ENCODE measurements at regions not wholly inside any gene's neighbourhood (a gene's known extent, or its start where the extent isn't known, plus 50 kb on each side); places are given as distances from the start of the nearest gene placed in this dataset.

- TF ChIP-seq ZNF532 (CRISPR knock-in tag; IDR thresholded peaks at IDR 0.05; ENCODE audit: borderline replicate concordance), result no peak
- TF ChIP-seq NR1H2 (CRISPR knock-in tag; IDR thresholded peaks at IDR 0.05), result no peak
- TF ChIP-seq, protein P1, sequence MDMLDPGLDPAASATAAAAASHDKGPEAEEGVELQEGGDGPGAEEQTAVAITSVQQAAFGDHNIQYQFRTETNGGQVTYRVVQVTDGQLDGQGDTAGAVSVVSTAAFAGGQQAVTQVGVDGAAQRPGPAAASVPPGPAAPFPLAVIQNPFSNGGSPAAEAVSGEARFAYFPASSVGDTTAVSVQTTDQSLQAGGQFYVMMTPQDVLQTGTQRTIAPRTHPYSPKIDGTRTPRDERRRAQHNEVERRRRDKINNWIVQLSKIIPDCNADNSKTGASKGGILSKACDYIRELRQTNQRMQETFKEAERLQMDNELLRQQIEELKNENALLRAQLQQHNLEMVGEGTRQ (CRISPR knock-in tag; IDR thresholded peaks at IDR 0.05), result no peak
- no peak for TF ChIP-seq ZNF263 (CRISPR knock-in tag; IDR thresholded peaks at IDR 0.05; ENCODE audit: low read depth)
- no peak for TF ChIP-seq RORB (CRISPR knock-in tag; IDR thresholded peaks at IDR 0.05)
- TF ChIP-seq, protein P2, sequence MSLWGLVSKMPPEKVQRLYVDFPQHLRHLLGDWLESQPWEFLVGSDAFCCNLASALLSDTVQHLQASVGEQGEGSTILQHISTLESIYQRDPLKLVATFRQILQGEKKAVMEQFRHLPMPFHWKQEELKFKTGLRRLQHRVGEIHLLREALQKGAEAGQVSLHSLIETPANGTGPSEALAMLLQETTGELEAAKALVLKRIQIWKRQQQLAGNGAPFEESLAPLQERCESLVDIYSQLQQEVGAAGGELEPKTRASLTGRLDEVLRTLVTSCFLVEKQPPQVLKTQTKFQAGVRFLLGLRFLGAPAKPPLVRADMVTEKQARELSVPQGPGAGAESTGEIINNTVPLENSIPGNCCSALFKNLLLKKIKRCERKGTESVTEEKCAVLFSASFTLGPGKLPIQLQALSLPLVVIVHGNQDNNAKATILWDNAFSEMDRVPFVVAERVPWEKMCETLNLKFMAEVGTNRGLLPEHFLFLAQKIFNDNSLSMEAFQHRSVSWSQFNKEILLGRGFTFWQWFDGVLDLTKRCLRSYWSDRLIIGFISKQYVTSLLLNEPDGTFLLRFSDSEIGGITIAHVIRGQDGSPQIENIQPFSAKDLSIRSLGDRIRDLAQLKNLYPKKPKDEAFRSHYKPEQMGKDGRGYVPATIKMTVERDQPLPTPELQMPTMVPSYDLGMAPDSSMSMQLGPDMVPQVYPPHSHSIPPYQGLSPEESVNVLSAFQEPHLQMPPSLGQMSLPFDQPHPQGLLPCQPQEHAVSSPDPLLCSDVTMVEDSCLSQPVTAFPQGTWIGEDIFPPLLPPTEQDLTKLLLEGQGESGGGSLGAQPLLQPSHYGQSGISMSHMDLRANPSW (CRISPR knock-in tag; conservative IDR thresholded peaks at IDR 0.05; ENCODE audit: low read depth), result no peak
- TF ChIP-seq ZNF512 (CRISPR knock-in tag; IDR thresholded peaks at IDR 0.05; ENCODE audit: borderline replicate concordance), result no peak
- TF ChIP-seq SP1 (CRISPR knock-in tag; conservative IDR thresholded peaks at IDR 0.05), result no peak
- no peak for TF ChIP-seq GRHL2 (CRISPR knock-in tag; IDR thresholded peaks at IDR 0.05; ENCODE audit: insufficient replicate concordance, severe bottlenecking)
Observed at GRCh38 chr10:55410415-55410885, 609.4 kb upstream of the PCDH15 start (continued).

GRCh38 chr10:55404094-55404493 is 603.1 kb upstream of the PCDH15 start:
- POLR2A ChIA-PET, result no interaction called here
- H3K9me3 Mint-ChIP-seq, result no peaks in the 10 kb centered on the region
- ATAC-seq (no peak), DNase-seq (ENCODE audit: low spot score) (no peak)
- no peaks in the 10 kb centered on the region for H3K27me3 Mint-ChIP-seq (ENCODE audit: low read depth)
- no peak overlapping the region for H3K4me3 Mint-ChIP-seq
- H3K4me1 Mint-ChIP-seq, result peaks cover 10% of the 10 kb centered on the region
- no peak overlapping the region for H3K27ac Mint-ChIP-seq
- H3K36me3 Mint-ChIP-seq, result no peaks in the 10 kb centered on the region
- CTCF ChIA-PET, result no interaction called here
- TF ChIP-seq, protein P3, sequence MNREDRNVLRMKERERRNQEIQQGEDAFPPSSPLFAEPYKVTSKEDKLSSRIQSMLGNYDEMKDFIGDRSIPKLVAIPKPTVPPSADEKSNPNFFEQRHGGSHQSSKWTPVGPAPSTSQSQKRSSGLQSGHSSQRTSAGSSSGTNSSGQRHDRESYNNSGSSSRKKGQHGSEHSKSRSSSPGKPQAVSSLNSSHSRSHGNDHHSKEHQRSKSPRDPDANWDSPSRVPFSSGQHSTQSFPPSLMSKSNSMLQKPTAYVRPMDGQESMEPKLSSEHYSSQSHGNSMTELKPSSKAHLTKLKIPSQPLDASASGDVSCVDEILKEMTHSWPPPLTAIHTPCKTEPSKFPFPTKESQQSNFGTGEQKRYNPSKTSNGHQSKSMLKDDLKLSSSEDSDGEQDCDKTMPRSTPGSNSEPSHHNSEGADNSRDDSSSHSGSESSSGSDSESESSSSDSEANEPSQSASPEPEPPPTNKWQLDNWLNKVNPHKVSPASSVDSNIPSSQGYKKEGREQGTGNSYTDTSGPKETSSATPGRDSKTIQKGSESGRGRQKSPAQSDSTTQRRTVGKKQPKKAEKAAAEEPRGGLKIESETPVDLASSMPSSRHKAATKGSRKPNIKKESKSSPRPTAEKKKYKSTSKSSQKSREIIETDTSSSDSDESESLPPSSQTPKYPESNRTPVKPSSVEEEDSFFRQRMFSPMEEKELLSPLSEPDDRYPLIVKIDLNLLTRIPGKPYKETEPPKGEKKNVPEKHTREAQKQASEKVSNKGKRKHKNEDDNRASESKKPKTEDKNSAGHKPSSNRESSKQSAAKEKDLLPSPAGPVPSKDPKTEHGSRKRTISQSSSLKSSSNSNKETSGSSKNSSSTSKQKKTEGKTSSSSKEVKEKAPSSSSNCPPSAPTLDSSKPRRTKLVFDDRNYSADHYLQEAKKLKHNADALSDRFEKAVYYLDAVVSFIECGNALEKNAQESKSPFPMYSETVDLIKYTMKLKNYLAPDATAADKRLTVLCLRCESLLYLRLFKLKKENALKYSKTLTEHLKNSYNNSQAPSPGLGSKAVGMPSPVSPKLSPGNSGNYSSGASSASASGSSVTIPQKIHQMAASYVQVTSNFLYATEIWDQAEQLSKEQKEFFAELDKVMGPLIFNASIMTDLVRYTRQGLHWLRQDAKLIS (CRISPR knock-in tag; IDR thresholded peaks at IDR 0.05; ENCODE audit: borderline replicate concordance), result no peak
- TF ChIP-seq, protein P4, sequence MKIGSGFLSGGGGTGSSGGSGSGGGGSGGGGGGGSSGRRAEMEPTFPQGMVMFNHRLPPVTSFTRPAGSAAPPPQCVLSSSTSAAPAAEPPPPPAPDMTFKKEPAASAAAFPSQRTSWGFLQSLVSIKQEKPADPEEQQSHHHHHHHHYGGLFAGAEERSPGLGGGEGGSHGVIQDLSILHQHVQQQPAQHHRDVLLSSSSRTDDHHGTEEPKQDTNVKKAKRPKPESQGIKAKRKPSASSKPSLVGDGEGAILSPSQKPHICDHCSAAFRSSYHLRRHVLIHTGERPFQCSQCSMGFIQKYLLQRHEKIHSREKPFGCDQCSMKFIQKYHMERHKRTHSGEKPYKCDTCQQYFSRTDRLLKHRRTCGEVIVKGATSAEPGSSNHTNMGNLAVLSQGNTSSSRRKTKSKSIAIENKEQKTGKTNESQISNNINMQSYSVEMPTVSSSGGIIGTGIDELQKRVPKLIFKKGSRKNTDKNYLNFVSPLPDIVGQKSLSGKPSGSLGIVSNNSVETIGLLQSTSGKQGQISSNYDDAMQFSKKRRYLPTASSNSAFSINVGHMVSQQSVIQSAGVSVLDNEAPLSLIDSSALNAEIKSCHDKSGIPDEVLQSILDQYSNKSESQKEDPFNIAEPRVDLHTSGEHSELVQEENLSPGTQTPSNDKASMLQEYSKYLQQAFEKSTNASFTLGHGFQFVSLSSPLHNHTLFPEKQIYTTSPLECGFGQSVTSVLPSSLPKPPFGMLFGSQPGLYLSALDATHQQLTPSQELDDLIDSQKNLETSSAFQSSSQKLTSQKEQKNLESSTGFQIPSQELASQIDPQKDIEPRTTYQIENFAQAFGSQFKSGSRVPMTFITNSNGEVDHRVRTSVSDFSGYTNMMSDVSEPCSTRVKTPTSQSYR (CRISPR knock-in tag; IDR thresholded peaks at IDR 0.05), result no peak
- TF ChIP-seq ARID4B (CRISPR knock-in tag; IDR thresholded peaks at IDR 0.05; ENCODE audit: borderline replicate concordance) (no peak), ZNF121 (CRISPR knock-in tag; IDR thresholded peaks at IDR 0.05) (no peak)
- TF ChIP-seq, protein P1 (CRISPR knock-in tag; IDR thresholded peaks at IDR 0.05), result no peak

Measured in WTC11 (cell line).